Mesodermal cell (in vitro differentiated cells): ENCODE measurements at regions not wholly inside any gene's neighbourhood (a gene's known extent, or its start where the extent isn't known, plus 50 kb on each side); places are given as distances from the start of the nearest gene placed in this dataset.
"Not testable (repeated sequence)": the region's sequence is repeated elsewhere in the genome, so short reads cannot be mapped to it uniquely, and the experiment has no call there.

Experiments
- H3K27ac ChIP-seq: 2 replicates; pipeline ENCODE4 v1.7.0; 2013; ENCODE audit warnings: mild to moderate bottlenecking, low read depth, low read length, moderate library complexity; ENCODE audit not compliant: severe bottlenecking
- H3K36me3 ChIP-seq: 2 replicates; pipeline ENCODE4 v1.7.1; 2013; ENCODE audit warnings: mild to moderate bottlenecking, low read length, moderate library complexity; ENCODE audit not compliant: control insufficient read depth, insufficient read depth
- H3K4me1 ChIP-seq: one replicate; pipeline ENCODE4 v1.7.1; 2013; ENCODE audit warnings: mild to moderate bottlenecking, low read length; ENCODE audit not compliant: insufficient read depth, control insufficient read depth, poor library complexity, severe bottlenecking
- H3K4me3 ChIP-seq: 2 replicates; pipeline ENCODE4 v1.7.0; 2013; ENCODE audit warnings: low read length, control low read depth, mild to moderate bottlenecking; ENCODE audit not compliant: insufficient read depth, poor library complexity, severe bottlenecking; ENCODE audit errors: extremely low read depth
- H3K9me3 ChIP-seq: 2 replicates; pipeline ENCODE4 v1.7.1; 2013; ENCODE audit warnings: mild to moderate bottlenecking, low read length, moderate library complexity; ENCODE audit not compliant: control insufficient read depth
- WGBS, 2 experiments: methylation state at CpG; one replicate each; pipeline ENCODE4 v1.1.5; 2013; ENCODE audit warnings: missing lambda C conversion rate in 2 of 2; ENCODE audit not compliant: insufficient coverage in 2 of 2; 5-methylcytosine and 5-hydroxymethylcytosine counted together

DNA sequence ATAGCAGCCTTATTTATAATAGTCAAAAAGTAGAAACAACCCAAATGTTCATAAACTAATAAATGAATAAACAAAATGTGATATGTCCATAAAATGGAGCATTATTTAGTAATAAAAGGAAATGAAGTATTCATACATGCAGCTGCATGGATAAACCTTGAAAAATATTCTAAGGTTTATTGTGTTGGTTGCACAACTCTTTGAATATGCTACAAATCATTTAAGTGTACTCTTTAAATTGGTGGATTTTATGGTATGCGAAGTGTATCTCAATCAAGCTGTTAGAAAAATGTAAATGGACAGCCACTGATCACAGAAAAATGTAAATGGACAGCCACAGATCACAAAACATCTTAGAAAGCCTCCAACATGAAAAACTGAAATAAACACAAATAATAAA is 73.2 kb upstream of the SLC38A4 start:
- WGBS, 2 experiments, result no CpG with 5 or more reads among the region's 1 CpG

DNA sequence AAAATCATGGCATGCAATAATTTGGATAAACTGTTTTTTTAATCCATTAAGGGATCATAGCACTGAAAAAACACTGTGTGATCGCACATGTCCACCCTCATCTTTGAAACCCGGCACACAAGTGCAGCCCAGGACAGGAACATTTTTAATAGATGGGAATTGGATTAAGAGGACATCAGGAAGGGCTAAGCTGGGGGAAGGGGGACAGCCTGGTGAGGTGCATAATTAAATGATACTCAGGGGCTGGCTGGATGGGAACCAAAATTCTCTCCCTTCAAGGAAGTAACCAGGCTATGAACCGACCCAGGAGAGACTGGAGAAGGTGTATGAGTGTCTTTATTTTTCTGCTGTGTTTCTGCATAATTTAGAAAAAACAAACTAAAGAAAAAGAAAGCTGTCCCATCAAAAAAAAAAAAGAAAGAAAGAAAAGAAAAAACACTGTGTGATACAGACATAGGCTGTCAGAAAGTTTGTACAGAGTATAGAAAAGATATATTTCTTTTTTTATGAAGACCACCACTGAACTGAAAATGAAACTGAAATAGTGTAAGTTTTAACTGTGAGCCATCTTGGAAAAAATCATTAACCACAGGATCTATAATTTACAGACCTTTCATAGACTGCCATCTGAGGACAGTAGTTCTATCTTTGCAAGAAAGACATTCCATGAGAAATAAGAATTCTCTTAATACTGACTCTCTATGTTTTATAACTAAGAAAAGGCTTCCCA is 75.1 kb upstream of the SLC38A4 start:
- WGBS, 2 experiments, result 83 to 100% methylated on average over 1 to 2 of the region's 3 CpGs

More for the DNA sequence above, 73.2 kb upstream of the SLC38A4 start:
- no peaks in the 10 kb centered on the region for H3K4me1 ChIP-seq
- no peak overlapping the region for H3K4me3 ChIP-seq
- no peaks in the 10 kb centered on the region for H3K36me3 ChIP-seq
- H3K27ac ChIP-seq, result no peak overlapping the region
- no peaks in the 10 kb centered on the region for H3K9me3 ChIP-seq

DNA sequence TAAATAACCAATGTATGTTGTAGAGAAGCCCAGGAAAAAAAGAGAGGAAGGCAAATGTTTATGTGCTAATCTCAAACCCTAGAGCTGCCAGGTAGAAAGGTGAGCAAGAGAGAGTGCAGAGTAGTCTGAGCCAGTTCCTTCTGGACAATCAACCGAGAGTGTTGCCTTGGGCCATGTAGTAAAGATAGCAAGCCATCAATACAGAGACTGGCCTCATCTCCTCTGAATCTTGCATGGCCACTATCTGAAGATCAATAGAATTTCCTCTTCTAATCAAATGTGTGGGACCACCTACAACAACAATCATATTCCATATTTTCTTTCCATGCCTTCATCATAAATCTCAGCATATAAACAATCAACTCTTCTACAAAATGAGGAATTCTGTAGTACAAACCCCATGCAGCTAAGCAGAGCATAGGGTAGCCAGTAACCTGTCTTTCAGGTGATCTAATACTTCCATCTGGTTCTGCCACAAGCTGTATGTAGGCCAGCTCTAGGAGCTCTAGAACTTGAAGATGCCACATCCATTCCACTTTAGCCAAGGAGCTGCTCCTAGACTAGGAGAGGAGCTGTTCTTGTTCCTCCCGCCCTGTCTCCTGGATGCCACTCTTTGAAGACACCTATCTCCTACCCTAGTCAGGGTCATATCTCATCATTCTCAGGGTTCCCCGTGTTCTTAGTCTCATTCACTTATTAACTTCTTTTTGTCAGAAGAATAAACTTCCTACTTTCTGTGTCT is 75.8 kb upstream of the SLC38A4 start:
- Histone ChIP-seq H3K4me3 (no peak overlapping the region), H3K27ac (no peak overlapping the region), H3K4me1 (no peaks in the 10 kb centered on the region), H3K36me3 (no peaks in the 10 kb centered on the region), H3K9me3 (no peaks in the 10 kb centered on the region)
- 27 to 33% methylated on average over 3 of the region's 3 CpGs for WGBS, 2 experiments

More for the DNA sequence above, 75.1 kb upstream of the SLC38A4 start:
- H3K36me3 ChIP-seq, result no peaks in the 10 kb centered on the region
- H3K4me1 ChIP-seq, result no peaks in the 10 kb centered on the region
- no peaks in the 10 kb centered on the region for H3K9me3 ChIP-seq
- no peak overlapping the region for H3K4me3 ChIP-seq
- H3K27ac ChIP-seq, result no peak overlapping the region

DNA sequence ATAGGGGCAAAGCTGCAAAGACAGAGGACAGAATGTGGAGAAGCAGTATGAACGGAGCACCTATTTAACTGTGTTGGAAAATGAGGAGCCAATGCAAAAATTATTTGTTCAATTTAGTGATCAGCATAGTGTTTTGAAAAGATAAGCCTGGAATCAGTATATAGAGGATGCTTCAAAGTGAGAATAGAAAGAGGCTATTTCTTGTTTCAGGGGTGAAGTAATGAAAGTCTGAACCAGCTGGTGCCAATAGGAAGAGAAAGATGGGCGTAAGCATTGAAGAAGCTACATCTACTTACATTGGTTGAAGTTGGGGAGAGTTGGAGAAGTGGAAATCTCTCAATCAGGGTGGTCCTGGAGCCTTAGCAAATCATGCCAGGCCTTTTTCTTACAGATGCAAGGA is 77.3 kb upstream of the SLC38A4 start:
- WGBS, 2 experiments, result 94 to 100% methylated on average over 2 of the region's 2 CpGs
- H3K27ac ChIP-seq, result no peak overlapping the region
- H3K4me1 ChIP-seq, result no peaks in the 10 kb centered on the region
- no peaks in the 10 kb centered on the region for H3K9me3 ChIP-seq
- H3K4me3 ChIP-seq, result no peak overlapping the region
- no peaks in the 10 kb centered on the region for H3K36me3 ChIP-seq

DNA sequence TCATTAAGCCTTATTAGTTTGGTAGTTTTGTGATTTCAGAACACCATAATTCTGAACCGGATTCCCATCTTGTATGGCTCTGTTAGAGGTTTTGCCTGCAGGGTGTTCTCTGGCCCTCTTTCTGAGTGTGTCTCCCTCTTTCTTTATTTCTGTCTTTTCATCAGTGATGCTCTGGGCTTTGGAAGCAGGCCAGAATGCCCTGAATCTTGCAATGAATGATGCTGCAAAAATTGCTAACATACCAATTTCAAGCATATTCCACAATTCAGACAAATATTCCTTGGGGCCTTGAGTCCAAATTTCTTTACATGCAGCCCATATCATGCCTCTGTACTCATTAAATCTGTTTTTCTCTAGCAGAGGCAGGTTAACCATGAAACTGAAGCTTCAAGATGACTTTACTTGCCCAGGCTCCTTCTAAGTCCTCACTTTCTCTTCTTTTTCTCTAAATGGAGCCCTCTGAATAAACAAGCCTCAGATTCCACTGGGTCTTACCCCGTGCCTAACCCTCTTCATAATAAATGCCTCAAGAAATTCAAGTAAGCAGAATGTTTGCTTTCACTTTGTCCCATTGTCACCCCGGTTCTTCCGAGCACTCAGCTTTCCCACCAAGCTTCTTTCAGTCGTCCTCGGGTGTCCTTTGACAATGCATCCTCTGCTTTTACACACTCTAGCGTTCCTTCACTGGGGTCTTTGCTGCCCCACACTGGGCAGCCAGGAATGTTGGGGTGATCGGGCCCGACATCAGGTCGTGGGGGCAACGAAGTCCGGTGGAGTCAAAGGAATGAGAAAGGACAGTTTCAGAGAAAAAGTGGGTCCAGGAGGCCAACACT is 78.8 kb upstream of the SLC38A4 start:
- Histone ChIP-seq H3K36me3 (no peaks in the 10 kb centered on the region), H3K27ac (peak overlapping the region; percentile 59), H3K4me1 (peaks cover 6% of the 10 kb centered on the region), H3K4me3 (no peak overlapping the region), H3K9me3 (no peaks in the 10 kb centered on the region)
- WGBS, 2 experiments, result 93 to 96% methylated on average over 10 of the region's 12 CpGs

DNA sequence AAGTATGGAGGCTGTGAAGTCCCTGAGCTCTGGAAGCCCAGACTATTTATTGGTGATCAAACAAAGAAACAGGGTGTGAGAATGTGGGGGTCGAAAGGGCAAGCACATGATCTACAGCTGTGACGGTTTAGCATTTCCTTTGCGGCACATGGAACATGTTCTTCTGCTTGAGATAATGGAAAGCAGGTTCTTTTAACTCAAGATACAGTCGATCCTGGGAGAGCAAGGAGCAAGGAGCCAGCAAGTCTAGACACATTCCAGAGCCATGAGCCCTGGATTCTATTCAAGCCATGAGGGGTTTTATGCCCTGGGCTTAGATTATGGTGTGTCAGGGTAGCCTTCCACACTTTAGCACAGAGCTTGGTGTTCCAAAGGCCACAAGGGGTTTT is 79.4 kb upstream of the SLC38A4 start:
- H3K27ac ChIP-seq, result peak overlapping the region; percentile 59
- WGBS, 2 experiments, result 85 to 86% methylated on average over 3 to 4 of the region's 4 CpGs
- not testable (repeated sequence) for H3K4me1 ChIP-seq, H3K36me3 ChIP-seq, H3K9me3 ChIP-seq, H3K4me3 ChIP-seq

DNA sequence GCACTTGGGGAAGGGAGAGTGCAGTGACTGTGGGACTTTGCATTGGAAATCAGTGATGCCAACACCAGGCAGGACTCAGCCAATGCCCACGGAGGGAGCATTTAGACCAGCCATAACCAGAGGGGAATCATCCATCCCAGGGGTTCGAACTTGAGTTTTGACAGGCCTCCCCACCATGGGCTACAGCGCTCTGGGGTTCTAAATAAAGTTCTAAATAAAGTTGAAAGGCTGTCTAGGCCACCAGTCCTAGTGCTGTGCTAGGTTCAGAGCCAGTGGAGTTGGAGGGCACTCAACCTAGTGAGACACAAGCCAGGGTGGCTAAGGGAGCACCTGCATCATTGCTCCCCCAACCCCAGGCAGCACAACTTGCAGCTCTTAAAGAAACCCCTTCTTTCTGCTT is 82.0 kb upstream of the SLC38A4 start:
- H3K36me3 ChIP-seq, result no peaks in the 10 kb centered on the region
- H3K9me3 ChIP-seq, result no peaks in the 10 kb centered on the region
- peaks cover 6% of the 10 kb centered on the region for H3K4me1 ChIP-seq
- no peak overlapping the region for H3K4me3 ChIP-seq
- WGBS, 2 experiments, result 96% methylated on average over 3 of the region's 3 CpGs; no CpG with 5 or more reads in 1 of the 2 experiments
- H3K27ac ChIP-seq, result no peak overlapping the region

DNA sequence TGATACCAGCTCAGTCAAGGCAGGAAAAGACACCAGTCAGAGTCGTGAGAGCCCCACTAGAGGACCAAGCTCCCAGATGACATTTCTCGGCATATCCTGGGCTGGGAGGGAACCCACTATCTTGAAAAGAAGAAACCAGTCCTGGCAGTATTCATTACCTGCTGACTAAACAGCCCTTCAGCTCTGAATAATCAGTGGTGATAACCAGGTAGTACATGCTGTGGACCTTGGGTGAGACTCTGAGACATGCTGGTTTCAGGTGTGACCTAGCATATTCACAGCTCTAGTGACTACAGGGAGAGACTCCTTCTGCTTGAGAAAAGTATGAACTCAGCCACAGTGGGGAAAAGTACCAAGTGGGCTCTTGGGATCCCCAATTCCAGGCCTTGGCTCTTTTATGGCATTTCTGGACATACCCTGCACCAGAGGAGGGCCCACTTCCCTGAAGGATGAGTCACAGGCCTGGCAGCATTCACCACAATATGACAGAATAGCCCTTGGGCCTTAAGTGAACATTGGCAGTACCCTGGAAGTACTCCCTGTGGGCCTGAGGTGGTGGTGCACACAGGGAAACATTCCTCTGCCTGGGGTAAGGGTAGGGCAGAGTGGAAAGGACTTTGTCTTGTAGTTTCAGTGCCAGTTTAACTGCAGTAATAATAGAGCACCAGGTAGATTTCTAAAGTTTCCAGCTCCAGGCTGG is 82.6 kb upstream of the SLC38A4 start:
- WGBS, 2 experiments, result 88 to 92% methylated on average over 2 of the region's 2 CpGs
- H3K4me3 ChIP-seq, result no peak overlapping the region
- H3K36me3 ChIP-seq, result no peaks in the 10 kb centered on the region
- H3K27ac ChIP-seq, result no peak overlapping the region
- peaks cover 6% of the 10 kb centered on the region for H3K4me1 ChIP-seq
- H3K9me3 ChIP-seq, result no peaks in the 10 kb centered on the region

DNA sequence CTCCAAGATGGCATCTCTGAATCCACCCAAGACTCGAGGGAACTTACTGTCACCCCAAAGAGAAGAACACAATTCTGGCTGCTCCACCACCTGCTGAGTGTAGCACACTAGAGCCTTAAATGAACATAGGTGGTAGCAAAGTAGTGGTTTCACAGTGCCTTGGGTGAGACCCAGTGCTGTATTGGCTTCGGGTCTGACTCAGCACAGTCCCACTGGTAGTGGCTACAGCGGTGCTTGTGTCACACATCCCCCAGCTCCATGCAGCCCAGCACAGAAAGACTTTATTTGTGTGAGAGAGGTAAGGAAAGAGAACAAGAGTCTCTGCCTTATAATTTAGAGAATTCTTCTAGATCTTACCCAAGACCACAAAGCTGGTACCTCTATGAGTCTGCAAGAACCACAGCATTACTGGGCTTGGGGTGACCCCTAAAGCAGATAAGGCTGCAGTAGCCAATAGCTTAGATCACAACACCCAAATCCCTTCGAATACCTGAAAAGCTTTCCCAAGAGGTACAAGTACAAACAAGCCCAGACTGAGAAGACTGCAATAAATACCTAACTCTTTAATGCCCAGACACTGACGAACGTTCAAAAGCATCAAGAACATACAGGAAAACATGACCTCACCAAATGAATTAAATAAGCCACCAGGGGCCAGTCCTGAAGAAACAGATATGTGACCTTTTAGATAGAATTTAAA is 83.3 kb upstream of the SLC38A4 start:
- peaks cover 6% of the 10 kb centered on the region for H3K4me1 ChIP-seq
- H3K4me3 ChIP-seq, result no peak overlapping the region
- H3K27ac ChIP-seq, result no peak overlapping the region
- no peaks in the 10 kb centered on the region for H3K9me3 ChIP-seq
- no peaks in the 10 kb centered on the region for H3K36me3 ChIP-seq
- 100% methylated on average over 1 to 2 of the region's 6 CpGs for WGBS, 2 experiments

DNA sequence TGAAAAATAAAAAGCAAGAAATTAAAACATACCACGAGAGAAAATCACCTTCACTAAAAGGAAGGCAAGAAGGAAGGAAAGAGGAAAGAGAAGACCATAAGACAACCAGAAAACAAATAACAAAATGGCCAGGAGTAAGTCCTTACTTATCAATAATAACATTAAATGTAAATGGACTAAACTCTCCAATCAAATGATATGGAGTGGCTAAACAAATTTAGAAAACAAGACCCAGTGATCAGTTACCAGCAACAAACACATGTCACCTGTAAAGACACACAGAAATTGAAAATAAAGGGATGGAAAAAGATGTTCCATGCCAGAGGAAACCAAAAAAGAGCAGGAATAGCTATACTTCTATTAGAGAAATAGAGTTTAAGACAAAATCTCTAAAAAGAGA is 85.0 kb upstream of the SLC38A4 start:
- no CpG with 5 or more reads among the region's 1 CpG for WGBS, 2 experiments
- no peak overlapping the region for H3K4me3 ChIP-seq
- no peaks in the 10 kb centered on the region for H3K9me3 ChIP-seq
- H3K36me3 ChIP-seq, result no peaks in the 10 kb centered on the region
- no peak overlapping the region for H3K27ac ChIP-seq
- peaks cover 8% of the 10 kb centered on the region for H3K4me1 ChIP-seq
